Fibroblast of pulmonary artery (primary cell): ENCODE measurements at regions not wholly inside any gene's neighbourhood (a gene's known extent, or its start where the extent isn't known, plus 50 kb on each side); places are given as distances from the start of the nearest gene placed in this dataset.

ENCODE experiments used
- DNase-seq: peaks from one replicate; pipeline ENCODE4 v3.0.0-alpha.2; 2010; ENCODE audit warnings: low read depth
- H3K4me3 ChIP-seq: replicated peaks from 2 replicates; pipeline ENCODE4 v1.5.1; 2011; ENCODE audit warnings: low read depth, mild to moderate bottlenecking, control low read depth, low read length, moderate library complexity
- CTCF ChIP-seq: IDR thresholded peaks from 2 replicates; pipeline ENCODE4 v1.5.1; 2011; ENCODE audit warnings: mild to moderate bottlenecking, control low read depth, low read length, inconsistent platforms; ENCODE audit errors: missing control alignments

DNA sequence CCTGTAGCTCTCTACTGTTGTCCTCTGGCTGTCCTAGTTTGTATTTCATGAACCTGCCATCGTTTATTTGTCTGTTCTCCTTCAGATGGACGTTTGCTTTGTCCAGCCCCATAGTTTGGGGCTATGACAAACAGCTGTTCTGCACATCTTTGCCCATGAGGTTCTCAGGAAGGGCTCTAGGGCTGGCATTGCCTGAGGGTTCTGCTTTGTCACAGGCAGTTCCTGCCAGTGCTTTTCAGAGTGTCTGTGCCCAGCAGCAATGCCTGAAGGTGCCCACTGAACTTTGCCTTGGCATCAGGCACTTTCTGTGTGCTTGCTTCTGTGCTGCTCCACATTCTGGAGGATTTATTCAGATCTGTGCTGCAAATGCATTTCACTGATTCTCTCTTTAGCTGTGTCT is 361.3 kb downstream of the TMEM121 start:
- no peak for DNase-seq
- TF ChIP-seq CTCF: no peak
- no peak overlapping the region for H3K4me3 ChIP-seq

GRCh38 chr14:105888151-105888550 is 361.8 kb downstream of the TMEM121 start:
- no peak for TF ChIP-seq CTCF
- no peak for DNase-seq
- no peak overlapping the region for H3K4me3 ChIP-seq

DNA sequence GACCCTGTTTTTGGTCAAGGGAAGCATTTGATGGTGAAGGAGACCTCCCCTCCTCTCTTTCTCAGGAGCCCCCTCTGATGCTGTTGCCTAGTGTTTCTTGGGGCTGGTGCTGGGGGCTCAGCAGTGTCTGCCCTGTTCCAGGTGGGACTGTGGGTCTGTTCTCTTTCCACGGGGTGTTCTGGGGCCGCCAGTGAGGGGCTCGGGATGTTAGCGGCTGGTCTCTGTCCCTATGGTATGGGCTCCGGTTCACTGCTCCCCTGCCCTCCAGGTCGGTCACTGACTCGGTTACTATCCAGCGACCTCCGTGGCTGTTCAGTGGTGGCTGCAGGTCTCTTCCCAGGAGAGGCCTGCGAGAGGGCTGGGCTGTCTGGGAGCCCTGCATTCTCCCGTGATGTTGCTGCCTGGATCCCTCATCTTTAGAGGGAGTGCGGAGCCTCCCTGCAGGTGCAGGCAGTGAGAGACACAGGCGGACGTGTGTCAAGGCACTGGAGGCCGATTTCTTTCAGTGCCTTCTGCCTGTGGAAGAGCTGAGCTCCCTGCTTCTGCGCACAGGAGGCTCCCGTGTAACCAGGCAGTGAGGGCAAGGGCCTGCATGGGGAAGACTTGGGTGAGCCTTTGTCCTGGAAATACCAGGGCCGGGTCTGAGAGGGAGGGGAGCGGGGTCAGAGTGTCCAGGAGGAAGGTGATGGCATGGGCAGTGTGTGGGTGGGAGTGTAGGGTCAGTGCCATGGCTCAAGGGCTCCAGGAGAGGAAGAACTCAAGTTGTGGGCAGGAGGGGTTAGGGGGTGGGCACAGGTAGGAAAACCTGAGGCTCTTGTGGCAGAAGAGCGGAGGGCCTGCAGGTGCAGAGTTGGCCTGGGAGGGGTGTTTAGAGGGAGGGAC is 362.6 kb downstream of the TMEM121 start:
- DNase-seq: no peak
- H3K4me3 ChIP-seq: no peak overlapping the region
- no peak for TF ChIP-seq CTCF

DNA sequence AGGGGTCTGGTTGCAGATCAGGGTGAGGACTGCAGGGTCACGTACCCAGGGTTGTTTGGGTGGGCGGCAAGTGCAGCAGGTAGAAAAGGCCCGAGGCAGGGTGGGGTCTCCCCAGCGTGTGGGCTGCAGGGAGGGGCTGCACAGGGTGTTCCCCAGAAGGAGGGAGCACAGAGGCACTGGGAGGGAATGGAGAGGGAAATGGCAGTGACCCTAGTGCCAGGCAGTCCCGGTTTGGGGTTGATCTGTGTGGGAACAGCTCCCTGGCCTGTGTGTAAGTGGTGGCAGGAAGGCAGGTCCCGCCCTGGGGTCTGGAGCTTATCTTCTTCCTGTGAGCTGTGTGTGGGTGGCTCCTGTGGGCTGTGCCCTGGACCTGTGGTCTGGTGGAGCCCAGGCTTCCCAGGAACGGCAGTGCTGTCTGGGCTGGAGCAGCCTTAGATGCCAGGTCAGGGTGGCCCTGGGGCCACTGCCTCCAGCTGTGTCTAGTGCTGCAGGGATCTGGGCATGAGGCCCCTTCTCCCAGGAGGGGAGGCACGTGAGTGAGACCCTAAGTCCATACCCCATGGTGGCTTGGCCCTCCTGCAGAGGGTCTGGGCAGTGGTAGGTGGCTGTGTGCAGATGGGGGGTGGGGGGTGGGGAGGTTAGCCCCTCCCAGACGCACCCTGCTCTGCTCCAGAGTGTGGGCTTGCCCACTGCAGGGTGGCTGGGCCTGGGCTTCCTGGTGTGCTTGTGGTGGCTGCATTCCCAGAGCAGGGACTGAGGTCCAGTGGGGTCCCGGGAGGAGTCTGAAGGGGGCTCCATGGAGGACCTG is 363.5 kb downstream of the TMEM121 start:
- no peak overlapping the region for H3K4me3 ChIP-seq
- DNase-seq: no peak
- no peak for TF ChIP-seq CTCF

DNA sequence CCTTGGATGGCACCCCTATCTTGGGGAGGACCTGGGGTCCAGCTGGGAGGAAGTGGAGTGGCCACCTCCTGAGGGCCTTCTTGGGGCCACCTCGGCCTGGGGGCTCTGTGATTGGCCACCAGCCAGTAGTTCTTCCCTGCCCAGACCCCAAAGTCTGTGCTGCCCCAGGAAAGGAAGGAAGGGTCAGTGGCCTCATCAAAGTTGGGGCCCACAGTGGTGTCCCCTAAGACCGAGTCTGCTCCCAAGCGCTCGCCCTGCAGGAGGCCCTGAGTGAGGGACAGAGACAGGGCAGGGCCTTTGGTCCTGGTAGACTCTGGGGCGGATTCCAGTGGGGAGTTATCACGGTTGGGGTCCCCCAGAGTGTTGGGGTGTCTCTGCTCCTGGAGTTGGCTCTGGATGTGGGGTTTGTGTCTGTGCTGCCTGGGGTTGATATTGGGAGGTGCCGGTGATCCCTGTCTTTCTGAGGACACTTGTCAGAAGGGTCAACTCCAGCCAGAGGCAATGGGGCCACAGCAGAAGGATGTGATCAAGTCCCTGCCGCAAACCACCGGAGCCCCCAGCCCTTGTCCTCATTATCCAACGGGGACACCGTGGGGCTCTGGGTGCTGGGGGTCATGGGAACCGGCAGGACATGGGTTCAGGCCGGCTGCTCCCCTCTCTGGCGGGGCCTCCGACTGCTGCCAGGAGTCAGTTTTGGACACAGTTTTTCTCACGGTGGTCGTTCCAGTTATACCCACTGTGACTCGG is 364.3 kb downstream of the TMEM121 start:
- DNase-seq: no peak

More for the DNA sequence above, 364.3 kb downstream of the TMEM121 start:
- no peak for TF ChIP-seq CTCF
- no peak overlapping the region for H3K4me3 ChIP-seq
